ENCODE measurements at regions not wholly inside any gene's neighbourhood (a gene's known extent, or its start where the extent isn't known, plus 50 kb on each side); places are given as distances from the start of the nearest gene placed in this dataset.

DNA sequence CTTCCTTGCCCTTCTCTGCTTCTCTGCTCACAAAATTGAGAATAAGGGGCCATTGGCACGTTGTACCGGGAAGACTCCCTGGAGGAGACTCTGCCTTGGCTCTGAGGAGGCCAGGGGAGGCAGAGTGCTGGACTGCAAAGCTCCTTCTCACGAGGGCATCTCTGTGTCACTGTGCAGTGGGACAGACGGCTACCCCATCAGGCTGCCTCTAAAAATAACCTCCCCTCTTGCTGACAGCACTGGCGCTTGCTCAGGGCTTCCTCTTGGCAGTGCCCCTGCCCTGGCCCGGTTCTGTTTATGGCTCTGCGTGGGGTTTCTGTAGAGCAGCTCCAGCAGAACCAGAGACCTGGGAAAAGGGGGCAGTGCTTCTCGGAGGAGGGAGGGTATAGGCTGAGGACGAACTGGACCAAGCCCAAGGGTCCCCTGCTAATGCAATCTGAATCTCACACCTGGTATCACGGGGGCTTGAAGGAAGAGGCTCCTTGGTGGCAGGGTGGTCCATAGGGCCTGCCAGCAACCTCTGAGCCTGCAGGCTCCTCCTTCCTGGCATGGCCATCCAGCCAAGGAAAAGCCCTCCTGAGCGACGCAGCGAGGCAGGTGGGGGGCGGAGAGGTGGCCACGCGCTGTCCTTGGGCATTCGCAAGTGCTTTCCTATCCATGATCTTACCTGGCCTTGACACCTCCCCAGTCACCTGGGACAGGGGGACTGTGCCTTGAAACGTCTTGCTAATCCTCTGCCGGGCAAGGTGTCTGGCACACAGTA lies 63.3 kb upstream of the TLE3 start:
- TF ChIP-seq POLR2AphosphoS5 (IDR thresholded peaks at IDR 0.05; ENCODE audit: low read depth, low read length): no peak
- TF ChIP-seq SIN3A (IDR thresholded peaks at IDR 0.05; ENCODE audit: borderline replicate concordance, insufficient read depth, low read length): no peak
- TF ChIP-seq, protein P1, sequence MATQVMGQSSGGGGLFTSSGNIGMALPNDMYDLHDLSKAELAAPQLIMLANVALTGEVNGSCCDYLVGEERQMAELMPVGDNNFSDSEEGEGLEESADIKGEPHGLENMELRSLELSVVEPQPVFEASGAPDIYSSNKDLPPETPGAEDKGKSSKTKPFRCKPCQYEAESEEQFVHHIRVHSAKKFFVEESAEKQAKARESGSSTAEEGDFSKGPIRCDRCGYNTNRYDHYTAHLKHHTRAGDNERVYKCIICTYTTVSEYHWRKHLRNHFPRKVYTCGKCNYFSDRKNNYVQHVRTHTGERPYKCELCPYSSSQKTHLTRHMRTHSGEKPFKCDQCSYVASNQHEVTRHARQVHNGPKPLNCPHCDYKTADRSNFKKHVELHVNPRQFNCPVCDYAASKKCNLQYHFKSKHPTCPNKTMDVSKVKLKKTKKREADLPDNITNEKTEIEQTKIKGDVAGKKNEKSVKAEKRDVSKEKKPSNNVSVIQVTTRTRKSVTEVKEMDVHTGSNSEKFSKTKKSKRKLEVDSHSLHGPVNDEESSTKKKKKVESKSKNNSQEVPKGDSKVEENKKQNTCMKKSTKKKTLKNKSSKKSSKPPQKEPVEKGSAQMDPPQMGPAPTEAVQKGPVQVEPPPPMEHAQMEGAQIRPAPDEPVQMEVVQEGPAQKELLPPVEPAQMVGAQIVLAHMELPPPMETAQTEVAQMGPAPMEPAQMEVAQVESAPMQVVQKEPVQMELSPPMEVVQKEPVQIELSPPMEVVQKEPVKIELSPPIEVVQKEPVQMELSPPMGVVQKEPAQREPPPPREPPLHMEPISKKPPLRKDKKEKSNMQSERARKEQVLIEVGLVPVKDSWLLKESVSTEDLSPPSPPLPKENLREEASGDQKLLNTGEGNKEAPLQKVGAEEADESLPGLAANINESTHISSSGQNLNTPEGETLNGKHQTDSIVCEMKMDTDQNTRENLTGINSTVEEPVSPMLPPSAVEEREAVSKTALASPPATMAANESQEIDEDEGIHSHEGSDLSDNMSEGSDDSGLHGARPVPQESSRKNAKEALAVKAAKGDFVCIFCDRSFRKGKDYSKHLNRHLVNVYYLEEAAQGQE (IDR thresholded peaks at IDR 0.05; ENCODE audit: insufficient read depth in 1 of 2, low read depth in 2 of 2, low read length in 2 of 2): no peak
- TF ChIP-seq TAF1 (IDR thresholded peaks at IDR 0.05; ENCODE audit: borderline replicate concordance, insufficient read depth, low read length): no peak
